Tibial nerve (tissue), 4 donors: ENCODE measurements at regions not wholly inside any gene's neighbourhood (a gene's known extent, or its start where the extent isn't known, plus 50 kb on each side); places are given as distances from the start of the nearest gene placed in this dataset.

ENCODE experiments used
- CTCF ChIP-seq, 5 experiments: fragments of 200-600 bp in 3 of 5; fragments of 450-650 bp in 2 of 5; sonication (generic) in 3 of 5; IDR thresholded peaks; one replicate each; pipeline ENCODE4 v1.5.1; 2016 to 2019; ENCODE audit warnings: antibody characterized with exemption in 5 of 5, mild to moderate bottlenecking in 3 of 5, moderate library complexity in 2 of 5
- EP300 ChIP-seq, 2 donors: sonication (generic); formaldehyde crosslinking; IDR thresholded peaks; one replicate each; pipeline ENCODE4 v1.6.1; 2017; ENCODE audit warnings: antibody characterized with exemption in 2 of 2, mild to moderate bottlenecking in 1 of 2
- POLR2A ChIP-seq, 2 donors: fragments of 450-650 bp; IDR thresholded peaks; one replicate each; pipeline ENCODE4 v1.6.1; 2017; ENCODE audit warnings: antibody characterized with exemption in 2 of 2, mild to moderate bottlenecking in 2 of 2, moderate library complexity in 2 of 2

- TF ChIP-seq EP300 (IDR thresholded peaks at IDR 0.05) (no peak), CTCF (IDR thresholded peaks at IDR 0.05) (no peak), POLR2A (IDR thresholded peaks at IDR 0.05) (no peak)
Observed at GRCh38 chr6:9484686-9485085, 930.2 kb downstream of the TFAP2A start.
